K562 (cell line): ENCODE measurements at regions not wholly inside any gene's neighbourhood (a gene's known extent, or its start where the extent isn't known, plus 50 kb on each side); places are given as distances from the start of the nearest gene placed in this dataset.

Experiments used
- ATAC-seq: fragments of 200-7000 bp; cut with Tn5 transposase; 3 replicates; pipeline ENCODE4 v1.9.1; 2020; ENCODE audit warnings: moderate library complexity
- BruUV-seq: library from RNA; stranded (reverse); fragments of 400-500 nt; replicated peaks from 2 replicates; lab custom pipeline; 2021; lab: Mats Ljungman, UMichigan
- CTCF ChIA-PET: fragments of 300-600 bp; formaldehyde crosslinking; extraction: SDS; loops from one replicate; lab custom pipeline; 2021; ENCODE audit warnings: low intra/inter-chr PET ratio; lab: Yijun Ruan, JAX
- POLR2A ChIA-PET: fragments of 300-600, 350-650 bp; sonication (Branson Sonifier 250); formaldehyde crosslinking; extraction: SDS; loops from one replicate; lab custom pipeline; 2021; ENCODE audit warnings: antibody characterized with exemption, inconsistent platforms; lab: Yijun Ruan, JAX
- DNase-seq, 4 experiments: peaks; one replicate each; pipeline versions ENCODE4 v3.0.0 to v3.0.0-alpha.2; 2011 to 2018; ENCODE audit warnings: low spot score in 3 of 4, mixed read lengths in 3 of 4; ENCODE audit errors: extremely low read depth in 1 of 4
- FAIRE-seq: peaks from 2 replicates; lab custom pipeline; 2011; peaks lifted over from hg19 to GRCh38; lab: Jason Lieb, UNC
- H2AFZ ChIP-seq: 2 replicates; pipeline ENCODE4 v1.6.0; 2011; ENCODE audit warnings: low read depth, low read length, control low read depth, inconsistent platforms
- H3K27ac ChIP-seq: fragments of 200-600 bp; 3 replicates; pipeline ENCODE4 v1.8.0; 2011; ENCODE audit warnings: low read depth, mild to moderate bottlenecking, control low read depth, inconsistent platforms, low read length, moderate library complexity, mixed read lengths; ENCODE audit errors: extremely low read depth
- H3K27me3 ChIP-seq, 2 experiments: fragments of 300-600 bp in 1 of 2; 2 replicates in 1 of 2; 3 replicates in 1 of 2; pipeline versions ENCODE4 v1.6.0 to v1.8.0; 2011; ENCODE audit warnings: inconsistent platforms in 2 of 2, low read length in 2 of 2, mild to moderate bottlenecking in 1 of 2, mixed read lengths in 1 of 2, moderate library complexity in 1 of 2; ENCODE audit not compliant: control insufficient read depth in 2 of 2, insufficient read depth in 2 of 2
- H3K36me3 ChIP-seq: fragments of 300-600 bp; 3 replicates; pipeline ENCODE4 v1.8.0; 2011; ENCODE audit warnings: mild to moderate bottlenecking, low read length, inconsistent platforms; ENCODE audit not compliant: control insufficient read depth, insufficient read depth
- H3K4me1 ChIP-seq, 2 experiments: fragments of 200-600 bp in 1 of 2; replicated peaks in 1 of 2; 2 replicates in 1 of 2; 3 replicates in 1 of 2; pipeline versions ENCODE4 v1.5.1 to v1.8.0; 2011; ENCODE audit warnings: inconsistent platforms in 2 of 2, low read length in 2 of 2, mild to moderate bottlenecking in 1 of 2, mixed read lengths in 1 of 2, moderate library complexity in 1 of 2; ENCODE audit not compliant: control insufficient read depth in 2 of 2, insufficient read depth in 2 of 2
- H3K4me2 ChIP-seq: 2 replicates; pipeline ENCODE4 v1.6.1; 2011; ENCODE audit warnings: low read length, control low read depth, inconsistent platforms, mixed read lengths; ENCODE audit not compliant: insufficient read depth
- H3K4me3 ChIP-seq: fragments of 200-600 bp; sonication (generic), shearing (Covaris generic); 2 replicates; pipeline ENCODE4 v1.5.1; 2016; ENCODE audit warnings: control low read depth, inconsistent platforms
- H3K79me2 ChIP-seq: fragments of 200-600 bp; 3 replicates; pipeline ENCODE4 v1.8.0; 2011; ENCODE audit warnings: low read length, inconsistent platforms; ENCODE audit not compliant: control insufficient read depth, insufficient read depth
- H3K9ac ChIP-seq, 2 experiments: 2 replicates each; pipeline versions ENCODE4 v1.6.0 to v1.6.1; 2011; ENCODE audit warnings: low read depth in 2 of 2, low read length in 2 of 2, control low read depth in 1 of 2, inconsistent platforms in 1 of 2, mild to moderate bottlenecking in 1 of 2, mixed read lengths in 1 of 2; ENCODE audit not compliant: insufficient read depth in 1 of 2
- H3K9me1 ChIP-seq: one replicate; pipeline ENCODE4 v1.6.0; 2011; ENCODE audit warnings: inconsistent platforms, mild to moderate bottlenecking, low read length, moderate library complexity; ENCODE audit not compliant: control insufficient read depth, insufficient read depth
- H3K9me3 ChIP-seq: replicated peaks from 2 replicates; pipeline ENCODE4 v1.5.1; 2011; ENCODE audit warnings: low read depth, low read length, inconsistent platforms; ENCODE audit not compliant: control insufficient read depth, insufficient read depth
- H4K20me1 ChIP-seq: replicated peaks from 2 replicates; pipeline ENCODE4 v1.6.1; 2011; ENCODE audit warnings: low read length, inconsistent platforms, mixed read lengths; ENCODE audit not compliant: control insufficient read depth, insufficient read depth
- GATA2 ChIP-seq: sonication (generic); formaldehyde crosslinking; IDR thresholded peaks from 2 replicates; pipeline ENCODE4 v1.4.0; 2020; ENCODE audit warnings: mild to moderate bottlenecking, missing genetic modification reagents
- NFYB ChIP-seq: IDR thresholded peaks from 2 replicates; pipeline ENCODE4 v1.6.1; 2011; ENCODE audit warnings: mild to moderate bottlenecking, moderate library complexity; ENCODE audit not compliant: insufficient read length; ENCODE audit errors: extremely low read depth
- ZKSCAN8 ChIP-seq: fragments of 200-800 bp; sonication (Bioruptor generic); IDR thresholded peaks from 2 replicates; pipeline ENCODE4 v1.6.1; 2016; ENCODE audit warnings: missing genetic modification characterization, missing compliant biosample characterization
- ZNF175 ChIP-seq: fragments of 200-800 bp; sonication (Bioruptor generic); IDR thresholded peaks from 2 replicates; pipeline ENCODE4 v1.6.1; 2016; ENCODE audit warnings: low read depth, mild to moderate bottlenecking, missing genetic modification characterization, missing compliant biosample characterization
- WGBS: fragments of 100-300 bp; shearing (Covaris generic); methylation state at CpG from one replicate; pipeline ENCODE4 v1.1.6; 2016; ENCODE audit warnings: low coverage, mixed read lengths; ENCODE audit not compliant: insufficient coverage; ENCODE audit errors: missing lambda C conversion rate; 5-methylcytosine and 5-hydroxymethylcytosine counted together
- in situ Hi-C: fragments of 300-500 bp; cut with MboI; formaldehyde crosslinking; loops from 4 replicates; pipeline ENCODE4 v1.15.0; 2018; ENCODE audit warnings: inconsistent platforms, mixed read lengths
- intact Hi-C: fragments of 100-400 bp; cut with micrococcal nuclease; formaldehyde crosslinking; loops from 2 replicates; pipeline ENCODE4 v1.14.2; 2022
- TF ChIP-seq, protein P1 (sequence below): fragments of 450-650 bp; IDR thresholded peaks from 2 replicates; pipeline ENCODE4 v1.6.1; 2016; ENCODE audit warnings: borderline replicate concordance

GRCh38 chr6:100096341-100096740 lies 102.3 kb upstream of the MCHR2 start (continued):
- TF ChIP-seq NFYB: no peak
- TF ChIP-seq, all 486 proteins: peak for 0

- H3K9me1 ChIP-seq: no peaks in the 10 kb centered on the region
- no peak overlapping the region for H3K9ac ChIP-seq
- H3K9me3 ChIP-seq: no peaks in the 10 kb centered on the region
- under 1% methylated on average over 6 of the region's 6 CpGs for WGBS
- BruUV-seq: no TSS peak
- CTCF ChIA-PET: interaction anchor here (0.6 kb wide), 1 partner anchor 196 kb away, joined by 3 read pairs; no protein-coding TSS in a partner anchor
- in situ Hi-C loops: loop anchor here (5.0 to 25.0 kb wide), 2 partner anchors 91 to 231 kb away; no protein-coding TSS in a partner anchor
- POLR2A ChIA-PET: no interaction called here
- no peaks in the 10 kb centered on the region for H3K27me3 ChIP-seq
- no peak for DNase-seq
- intact Hi-C loops: no loop called here
- H3K36me3 ChIP-seq: no peaks in the 10 kb centered on the region
- ATAC-seq: no peak
- no peaks in the 10 kb centered on the region for H3K79me2 ChIP-seq
- H3K4me2 ChIP-seq: no peak overlapping the region
- H3K4me3 ChIP-seq: no peak overlapping the region
- H4K20me1 ChIP-seq: no peaks in the 10 kb centered on the region
- H3K4me1 ChIP-seq: no peaks in the 10 kb centered on the region
- H2AFZ ChIP-seq: no peak overlapping the region
- TF ChIP-seq ZKSCAN8 (CRISPR knock-in tag): no peak
- TF ChIP-seq GATA2 (CRISPR knock-in tag): no peak
- no peak for TF ChIP-seq ZNF175 (CRISPR knock-in tag)
- TF ChIP-seq, protein P1, sequence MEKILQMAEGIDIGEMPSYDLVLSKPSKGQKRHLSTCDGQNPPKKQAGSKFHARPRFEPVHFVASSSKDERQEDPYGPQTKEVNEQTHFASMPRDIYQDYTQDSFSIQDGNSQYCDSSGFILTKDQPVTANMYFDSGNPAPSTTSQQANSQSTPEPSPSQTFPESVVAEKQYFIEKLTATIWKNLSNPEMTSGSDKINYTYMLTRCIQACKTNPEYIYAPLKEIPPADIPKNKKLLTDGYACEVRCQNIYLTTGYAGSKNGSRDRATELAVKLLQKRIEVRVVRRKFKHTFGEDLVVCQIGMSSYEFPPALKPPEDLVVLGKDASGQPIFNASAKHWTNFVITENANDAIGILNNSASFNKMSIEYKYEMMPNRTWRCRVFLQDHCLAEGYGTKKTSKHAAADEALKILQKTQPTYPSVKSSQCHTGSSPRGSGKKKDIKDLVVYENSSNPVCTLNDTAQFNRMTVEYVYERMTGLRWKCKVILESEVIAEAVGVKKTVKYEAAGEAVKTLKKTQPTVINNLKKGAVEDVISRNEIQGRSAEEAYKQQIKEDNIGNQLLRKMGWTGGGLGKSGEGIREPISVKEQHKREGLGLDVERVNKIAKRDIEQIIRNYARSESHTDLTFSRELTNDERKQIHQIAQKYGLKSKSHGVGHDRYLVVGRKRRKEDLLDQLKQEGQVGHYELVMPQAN: no peak
- TF ChIP-seq, all 486 proteins: peak for 0
- FAIRE-seq: no peak
- H3K27ac ChIP-seq: no peak overlapping the region
These were observed 99.4 kb upstream of the MCHR2 start for GRCh38 chr6:100093405-100093804.
